GM23338 (cell line): ENCODE measurements at regions not wholly inside any gene's neighbourhood (a gene's known extent, or its start where the extent isn't known, plus 50 kb on each side); places are given as distances from the start of the nearest gene placed in this dataset.
A peak's percentile ranks its signal among the peaks of the same experiment; 100 is the strongest.

Source experiments
- ATAC-seq: fragments of 200-7000 bp; cut with Tn5 transposase; 3 replicates; pipeline ENCODE4 v1.9.1; 2020
- DNase-seq: peaks from one replicate; pipeline ENCODE4 v3.0.0-alpha.2; 2015; ENCODE audit warnings: low spot score
- H2AFZ ChIP-seq: fragments of 200-600 bp; sonication (generic); 2 replicates; pipeline ENCODE4 v1.8.0; 2016; ENCODE audit warnings: antibody characterized with exemption, mild to moderate bottlenecking, moderate library complexity
- H3F3A ChIP-seq: fragments of 200-600 bp; sonication (generic); replicated peaks from 2 replicates; pipeline ENCODE4 v1.8.0; 2017; ENCODE audit warnings: antibody characterized with exemption, mixed run types, low read depth
- H3K27ac ChIP-seq: fragments of 200-600 bp; sonication (generic); 2 replicates; pipeline ENCODE4 v1.6.1; 2016; ENCODE audit warnings: low read depth
- H3K27me3 ChIP-seq: fragments of 200-600 bp; sonication (generic); 2 replicates; pipeline ENCODE4 v1.8.0; 2016; ENCODE audit warnings: mild to moderate bottlenecking, mixed run types, moderate library complexity; ENCODE audit not compliant: insufficient read depth
- H3K36me3 ChIP-seq: fragments of 200-600 bp; sonication (generic); 2 replicates; pipeline ENCODE4 v1.8.0; 2016; ENCODE audit warnings: mild to moderate bottlenecking; ENCODE audit not compliant: insufficient read depth
- H3K4me1 ChIP-seq: fragments of 200-600 bp; sonication (generic); 2 replicates; pipeline ENCODE4 v1.8.0; 2016; ENCODE audit warnings: mild to moderate bottlenecking, moderate library complexity; ENCODE audit not compliant: insufficient read depth
- H3K4me2 ChIP-seq: fragments of 200-600 bp; sonication (generic); 2 replicates; pipeline ENCODE4 v1.7.1; 2017; ENCODE audit warnings: mixed run types
- H3K4me3 ChIP-seq: fragments of 200-600 bp; sonication (generic); 2 replicates; pipeline ENCODE4 v1.6.1; 2016; ENCODE audit warnings: mixed run types
- H3K79me2 ChIP-seq: fragments of 200-600 bp; sonication (generic); replicated peaks from 2 replicates; pipeline ENCODE4 v1.8.0; 2017; ENCODE audit warnings: mild to moderate bottlenecking; ENCODE audit not compliant: insufficient read depth
- H3K9me2 ChIP-seq: fragments of 200-600 bp; sonication (generic); 2 replicates; pipeline ENCODE4 v1.8.0; 2017; ENCODE audit not compliant: insufficient read depth
- H4K20me1 ChIP-seq: fragments of 200-600 bp; sonication (generic); replicated peaks from 2 replicates; pipeline ENCODE4 v1.8.0; 2017; ENCODE audit warnings: mild to moderate bottlenecking; ENCODE audit not compliant: insufficient read depth
- H3K27ac Mint-ChIP-seq: 2 replicates; pipeline ENCODE4 v1.8.0; 2020; ENCODE audit warnings: inconsistent platforms, mild to moderate bottlenecking, moderate library complexity, mixed read lengths
- H3K27me3 Mint-ChIP-seq: 3 replicates; pipeline ENCODE4 v1.8.0; 2022; ENCODE audit warnings: low read depth, mild to moderate bottlenecking, moderate library complexity, mixed read lengths, inconsistent platforms; ENCODE audit not compliant: insufficient read depth, poor library complexity
- H3K36me3 Mint-ChIP-seq: 3 replicates; pipeline ENCODE4 v1.8.0; 2021; ENCODE audit warnings: low read depth, mild to moderate bottlenecking, inconsistent platforms, moderate library complexity, mixed read lengths
- H3K4me1 Mint-ChIP-seq: 3 replicates; pipeline ENCODE4 v1.8.0; 2020; ENCODE audit warnings: mild to moderate bottlenecking, inconsistent platforms, mixed read lengths
- H3K4me3 Mint-ChIP-seq: 3 replicates; pipeline ENCODE4 v1.8.0; 2021; ENCODE audit warnings: moderate library complexity, mild to moderate bottlenecking, inconsistent platforms, mixed read lengths
- H3K9me3 Mint-ChIP-seq: 3 replicates; pipeline ENCODE4 v1.8.0; 2020; ENCODE audit warnings: moderate library complexity, mild to moderate bottlenecking, inconsistent platforms, mixed read lengths
- CREB1 ChIP-seq: fragments of 250-450 bp; sonication (Bioruptor Pico); IDR thresholded peaks from 2 replicates; pipeline ENCODE4 v1.5.0; 2020; ENCODE audit warnings: low read depth, mild to moderate bottlenecking, moderate library complexity
- CTCF ChIP-seq, 2 experiments: fragments of 200-600 bp in 1 of 2; sonication (generic) in 1 of 2; conservative IDR thresholded peaks; 2 replicates each; pipeline versions ENCODE4 v1.5.1 to v1.6.1; 2016 to 2017; ENCODE audit warnings: antibody characterized with exemption in 2 of 2, low read depth in 2 of 2, mild to moderate bottlenecking in 2 of 2, moderate library complexity in 1 of 2
- EZH2phosphoT487 ChIP-seq: fragments of 200-600 bp; sonication (generic); IDR thresholded peaks from one replicate; pipeline ENCODE4 v1.8.1; 2018; ENCODE audit warnings: antibody characterized with exemption; ENCODE audit not compliant: unreplicated experiment
- REST ChIP-seq: IDR thresholded peaks from one replicate; pipeline ENCODE4 v1.6.1; 2018; ENCODE audit warnings: antibody characterized with exemption; ENCODE audit not compliant: unreplicated experiment
- STAT1 ChIP-seq: IDR thresholded peaks from one replicate; pipeline ENCODE4 v1.6.1; 2016; ENCODE audit warnings: antibody characterized with exemption; ENCODE audit not compliant: unreplicated experiment
- ZNF114 ChIP-seq: fragments of 250-450 bp; sonication (Bioruptor Pico); IDR thresholded peaks from 2 replicates; pipeline ENCODE4 v1.5.0; 2020; ENCODE audit warnings: mild to moderate bottlenecking, moderate library complexity
- ZNF462 ChIP-seq: fragments of 250-450 bp; sonication (Bioruptor Pico); IDR thresholded peaks from 2 replicates; pipeline ENCODE4 v1.5.0; 2020; ENCODE audit warnings: mild to moderate bottlenecking, moderate library complexity

- H3K36me3 Mint-ChIP-seq = no peaks in the 10 kb centered on the region; the same call in 2 of the 3 replicates
- Histone ChIP-seq H3K36me3 (no peaks in the 10 kb centered on the region), H4K20me1 (no peaks in the 10 kb centered on the region; the same call in 1 of the 2 replicates), H3K4me3 (no peak overlapping the region), H3K4me1 (peaks cover 24% of the 10 kb centered on the region), H3K4me2 (no peak overlapping the region), H3K79me2 (0 out of 2 replicates have a peak, but pooled peaks cover 6% of the 10 kb centered on the region), H2AFZ (no peak overlapping the region), H3K27ac (no peak overlapping the region), H3K27me3 (no peaks in the 10 kb centered on the region), H3F3A (no peaks in the 10 kb centered on the region), H3K9me2 (no peaks in the 10 kb centered on the region)
- DNase-seq (peak; percentile 12), ATAC-seq (peak; percentile 67)
- peaks cover 52% of the 10 kb centered on the region for H3K4me1 Mint-ChIP-seq
- peak in 1 of 2 experiments; percentile 24; a peak in 2 of 4 replicates for TF ChIP-seq CTCF (conservative IDR thresholded peaks at IDR 0.05; ENCODE audit: low read depth in 2 of 2)
- TF ChIP-seq STAT1 = no peak
- peak overlapping the region; percentile 1; the same call in 1 of the 2 replicates for H3K27ac Mint-ChIP-seq
- no peaks in the 10 kb centered on the region for H3K9me3 Mint-ChIP-seq
- H3K27me3 Mint-ChIP-seq = peaks cover 6% of the 10 kb centered on the region
- no peak overlapping the region for H3K4me3 Mint-ChIP-seq
Observed at GRCh38 chr1:232508130-232508701, 121.7 kb downstream of the SIPA1L2 start.

- Histone ChIP-seq H3K27ac (no peak overlapping the region), H3K4me1 (peaks cover 30% of the 10 kb centered on the region), H3K9me2 (no peaks in the 10 kb centered on the region), H3K4me3 (no peak overlapping the region), H3K79me2 (0 out of 2 replicates have a peak, but pooled peaks cover 6% of the 10 kb centered on the region), H3K27me3 (no peaks in the 10 kb centered on the region), H2AFZ (no peak overlapping the region), H3F3A (no peaks in the 10 kb centered on the region), H3K4me2 (no peak overlapping the region; the same call in 1 of the 2 replicates), H4K20me1 (no peaks in the 10 kb centered on the region), H3K36me3 (no peaks in the 10 kb centered on the region)
- peaks cover 59% of the 10 kb centered on the region for H3K4me1 Mint-ChIP-seq
- no peaks in the 10 kb centered on the region for H3K9me3 Mint-ChIP-seq
- no peak for ATAC-seq
- H3K4me3 Mint-ChIP-seq = no peak overlapping the region
- H3K36me3 Mint-ChIP-seq = no peaks in the 10 kb centered on the region
- no peak overlapping the region for H3K27ac Mint-ChIP-seq
- DNase-seq = no peak
- H3K27me3 Mint-ChIP-seq = peaks cover 4% of the 10 kb centered on the region
- no peak for TF ChIP-seq CREB1
- no peak for TF ChIP-seq ZNF462 (CRISPR knock-in tag)
- no peak for TF ChIP-seq EZH2phosphoT487
- no peak for TF ChIP-seq ZNF114 (CRISPR knock-in tag)
- no peak for TF ChIP-seq REST
Observed at GRCh38 chr1:232507571-232507970, 122.4 kb downstream of the SIPA1L2 start.
